Body of pancreas (tissue), 4 donors: ENCODE measurements at regions not wholly inside any gene's neighbourhood (a gene's known extent, or its start where the extent isn't known, plus 50 kb on each side); places are given as distances from the start of the nearest gene placed in this dataset.

Experiments used
- ATAC-seq: fragments of 150-250 bp; one replicate; pipeline ENCODE4 v1.9.1; 2016
- DNase-seq, 4 donors: peaks; one replicate each; pipeline ENCODE4 v3.0.0-alpha.2; 2019
- H3K27ac ChIP-seq, 4 donors: fragments of 200-600 bp; sonication (generic); 1 replicate in 3 of 4; 2 replicates in 1 of 4; pipeline versions ENCODE4 v1.5.1 to v1.6.1; 2016 to 2019; ENCODE audit warnings: mild to moderate bottlenecking in 1 of 4, mixed read lengths in 1 of 4, moderate library complexity in 1 of 4
- H3K27me3 ChIP-seq, 2 donors: fragments of 200-600 bp; sonication (generic); one replicate each; pipeline ENCODE4 v1.6.0; 2016; ENCODE audit warnings: mild to moderate bottlenecking in 1 of 2
- H3K36me3 ChIP-seq, 2 donors: fragments of 200-600 bp; sonication (generic); replicated peaks in 1 of 2; 2 replicates each; pipeline ENCODE4 v1.5.1; 2016; ENCODE audit warnings: low read depth in 2 of 2; ENCODE audit not compliant: insufficient read depth in 1 of 2
- H3K4me1 ChIP-seq: fragments of 200-600 bp; sonication (generic); one replicate; pipeline ENCODE4 v1.6.0; 2016
- H3K4me3 ChIP-seq, 2 donors: fragments of 200-600 bp; sonication (generic); 1 replicate in 1 of 2; 2 replicates in 1 of 2; pipeline ENCODE4 v1.5.1; 2016 to 2019
- H3K9me3 ChIP-seq, 3 donors: fragments of 200-600 bp; sonication (generic); 1 replicate in 2 of 3; 2 replicates in 1 of 3; pipeline ENCODE4 v1.5.1; 2016
- POLR2A ChIP-seq, 3 donors: fragments of 450-650 bp; IDR thresholded peaks; one replicate each; pipeline ENCODE4 v1.6.1; 2016; ENCODE audit warnings: antibody characterized with exemption in 3 of 3, mild to moderate bottlenecking in 2 of 3
- WGBS, 2 donors: methylation state at CpG; one replicate each; pipeline ENCODE4 v1.1.5; 2017; 5-methylcytosine and 5-hydroxymethylcytosine counted together
- intact Hi-C: fragments of 100-400 bp; cut with DNase I; formaldehyde crosslinking; loops from one replicate; pipeline ENCODE4 v1.15.1; 2023
- TF ChIP-seq, protein P1 (sequence below), 7 experiments: fragments of 450-650 bp in 4 of 7; fragments of 200-600 bp in 3 of 7; sonication (generic) in 3 of 7; IDR thresholded peaks; one replicate each; pipeline ENCODE4 v1.5.1; 2016 to 2019; ENCODE audit warnings: antibody characterized with exemption in 7 of 7

DNA sequence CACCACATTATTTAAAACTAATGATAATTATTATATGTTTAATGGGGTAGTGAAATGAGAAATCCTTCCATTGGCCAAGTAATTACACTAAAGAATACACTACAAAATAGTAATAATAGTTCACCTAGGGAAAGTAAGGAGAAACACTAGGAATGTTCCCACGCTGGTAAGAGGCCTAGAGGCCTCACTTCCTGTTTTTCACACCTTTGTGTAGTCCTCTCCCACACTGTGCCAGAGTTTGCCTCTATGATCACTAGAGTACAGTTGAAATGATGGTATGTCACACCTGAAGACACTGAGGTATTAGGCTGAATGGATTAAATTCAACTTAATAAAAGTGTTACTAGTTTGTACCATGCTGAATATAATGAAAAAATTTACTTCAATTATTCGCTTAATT lies 1348.0 kb upstream of the ATXN8OS start:
- Histone ChIP-seq H3K36me3 (no peaks in the 10 kb centered on the region), H3K27ac (no peak overlapping the region), H3K27me3 (no peaks in the 10 kb centered on the region), H3K4me1 (no peaks in the 10 kb centered on the region), H3K4me3 (no peak overlapping the region), H3K9me3 (no peaks in the 10 kb centered on the region)
- intact Hi-C loops = no loop called here
- TF ChIP-seq, protein P1, sequence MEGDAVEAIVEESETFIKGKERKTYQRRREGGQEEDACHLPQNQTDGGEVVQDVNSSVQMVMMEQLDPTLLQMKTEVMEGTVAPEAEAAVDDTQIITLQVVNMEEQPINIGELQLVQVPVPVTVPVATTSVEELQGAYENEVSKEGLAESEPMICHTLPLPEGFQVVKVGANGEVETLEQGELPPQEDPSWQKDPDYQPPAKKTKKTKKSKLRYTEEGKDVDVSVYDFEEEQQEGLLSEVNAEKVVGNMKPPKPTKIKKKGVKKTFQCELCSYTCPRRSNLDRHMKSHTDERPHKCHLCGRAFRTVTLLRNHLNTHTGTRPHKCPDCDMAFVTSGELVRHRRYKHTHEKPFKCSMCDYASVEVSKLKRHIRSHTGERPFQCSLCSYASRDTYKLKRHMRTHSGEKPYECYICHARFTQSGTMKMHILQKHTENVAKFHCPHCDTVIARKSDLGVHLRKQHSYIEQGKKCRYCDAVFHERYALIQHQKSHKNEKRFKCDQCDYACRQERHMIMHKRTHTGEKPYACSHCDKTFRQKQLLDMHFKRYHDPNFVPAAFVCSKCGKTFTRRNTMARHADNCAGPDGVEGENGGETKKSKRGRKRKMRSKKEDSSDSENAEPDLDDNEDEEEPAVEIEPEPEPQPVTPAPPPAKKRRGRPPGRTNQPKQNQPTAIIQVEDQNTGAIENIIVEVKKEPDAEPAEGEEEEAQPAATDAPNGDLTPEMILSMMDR (IDR thresholded peaks at IDR 0.05) = no peak
- TF ChIP-seq POLR2A (IDR thresholded peaks at IDR 0.05) = no peak
- DNase-seq (no peak), ATAC-seq (no peak)
- 71 to 73% methylated on average over 2 of the region's 2 CpGs for WGBS, 2 donors

DNA sequence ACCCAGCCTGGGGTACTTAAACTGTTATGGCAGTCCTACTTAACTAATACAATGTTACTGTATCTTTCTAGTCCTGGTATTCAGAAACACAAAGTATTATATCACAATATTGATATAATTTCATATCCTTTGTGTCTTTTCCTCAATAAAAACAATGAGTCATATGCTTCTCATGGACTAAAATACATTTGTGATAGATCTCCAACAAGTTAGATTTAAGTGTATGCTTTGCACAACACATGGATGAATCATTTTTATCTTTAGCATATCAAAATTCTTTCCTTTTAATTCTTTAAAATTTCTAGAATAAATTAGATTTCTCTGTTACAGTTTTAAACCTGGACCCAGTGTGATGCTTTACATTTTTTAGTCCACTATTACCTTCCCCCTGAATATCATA lies 1357.8 kb upstream of the ATXN8OS start:
- Histone ChIP-seq H3K4me1 (no peaks in the 10 kb centered on the region), H3K9me3 (no peaks in the 10 kb centered on the region), H3K4me3 (no peak overlapping the region), H3K36me3 (no peaks in the 10 kb centered on the region), H3K27me3 (no peaks in the 10 kb centered on the region), H3K27ac (no peak overlapping the region)
- intact Hi-C loops = no loop called here
- DNase-seq (no peak), ATAC-seq (no peak)
- TF ChIP-seq, protein P1 (IDR thresholded peaks at IDR 0.05) = no peak
- no peak for TF ChIP-seq POLR2A (IDR thresholded peaks at IDR 0.05)

DNA sequence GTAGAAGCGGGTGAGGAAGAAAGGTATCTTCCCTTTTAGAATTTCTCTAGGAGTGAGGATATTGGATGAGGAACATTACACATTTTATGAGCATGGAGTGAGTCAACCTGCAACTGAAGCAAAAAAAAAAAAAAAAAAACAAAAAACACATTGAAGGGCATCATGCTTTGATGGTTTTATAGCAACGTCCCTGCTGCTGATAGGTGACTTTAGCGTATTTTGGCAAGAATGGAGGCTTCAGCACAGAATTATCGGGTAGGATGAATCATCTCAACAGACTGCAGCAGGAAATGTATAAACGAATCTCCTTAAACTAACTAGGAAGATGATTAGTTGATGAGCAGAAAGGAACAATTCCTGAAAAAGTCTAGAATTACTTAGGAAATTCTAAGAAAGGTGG lies 1359.6 kb upstream of the ATXN8OS start:
- intact Hi-C loops = no loop called here
- Histone ChIP-seq H3K27ac (no peak overlapping the region), H3K4me3 (no peak overlapping the region), H3K36me3 (no peaks in the 10 kb centered on the region), H3K27me3 (no peaks in the 10 kb centered on the region), H3K4me1 (no peaks in the 10 kb centered on the region), H3K9me3 (no peaks in the 10 kb centered on the region)
- ATAC-seq = no peak
- DNase-seq = no peak
- 57 to 73% methylated on average over 5 of the region's 5 CpGs for WGBS, 2 donors
- no peak for TF ChIP-seq POLR2A (IDR thresholded peaks at IDR 0.05)
- TF ChIP-seq, protein P1 (IDR thresholded peaks at IDR 0.05) = no peak

DNA sequence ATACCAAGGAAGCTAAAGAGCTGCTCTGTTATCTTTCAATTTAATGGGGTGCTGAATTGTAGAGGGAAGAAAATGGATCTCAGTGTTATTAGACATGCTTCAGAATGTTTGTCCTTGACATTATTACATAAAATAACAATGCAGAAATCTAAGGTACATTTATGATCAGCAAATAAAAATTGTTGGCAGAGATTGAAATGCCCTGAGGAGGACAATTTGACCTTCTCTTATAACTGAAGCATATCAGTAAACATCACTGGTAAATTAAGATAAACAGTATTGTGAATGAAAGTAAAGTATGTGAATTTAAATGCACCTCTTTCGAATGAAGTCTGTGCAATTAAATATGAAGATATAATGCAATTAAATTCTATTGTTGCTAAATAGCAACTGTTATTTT lies 1362.1 kb upstream of the ATXN8OS start:
- no peaks in the 10 kb centered on the region for H3K9me3 ChIP-seq
- H3K36me3 ChIP-seq = no peaks in the 10 kb centered on the region
- intact Hi-C loops = no loop called here
- H3K27ac ChIP-seq = no peak overlapping the region
- H3K4me3 ChIP-seq = no peak overlapping the region
- WGBS, 2 donors = 48 to 50% methylated on average over 1 of the region's 1 CpG
- no peak for ATAC-seq
- no peaks in the 10 kb centered on the region for H3K4me1 ChIP-seq
- no peak for DNase-seq
- no peaks in the 10 kb centered on the region for H3K27me3 ChIP-seq
- TF ChIP-seq, protein P1 (IDR thresholded peaks at IDR 0.05) = no peak
- TF ChIP-seq POLR2A (IDR thresholded peaks at IDR 0.05) = no peak

DNA sequence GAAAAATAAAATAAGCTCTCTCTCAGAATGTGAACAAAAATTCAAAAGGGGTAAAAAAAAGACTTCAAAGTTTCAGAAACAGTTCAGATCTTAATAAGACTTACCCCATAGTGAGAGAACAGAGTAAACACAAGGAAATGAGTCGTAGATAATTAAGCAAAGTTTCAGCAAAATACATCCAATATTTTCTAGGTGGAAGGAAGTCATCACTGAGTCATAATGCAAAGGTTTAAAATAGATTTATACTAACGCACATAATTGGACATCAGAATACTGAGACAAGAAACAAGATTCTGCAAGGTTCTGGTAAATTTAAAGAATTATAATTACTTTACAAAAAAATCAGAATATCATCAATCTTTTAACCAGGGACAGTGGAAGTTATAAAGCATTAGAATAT lies 1370.7 kb upstream of the ATXN8OS start:
- Histone ChIP-seq H3K36me3 (no peaks in the 10 kb centered on the region), H3K27ac (no peak overlapping the region), H3K9me3 (no peaks in the 10 kb centered on the region), H3K4me1 (no peaks in the 10 kb centered on the region), H3K27me3 (no peaks in the 10 kb centered on the region), H3K4me3 (no peak overlapping the region)
- intact Hi-C loops = no loop called here
- 38 to 46% methylated on average over 2 of the region's 2 CpGs for WGBS, 2 donors
- ATAC-seq = no peak
- TF ChIP-seq, protein P1 (IDR thresholded peaks at IDR 0.05) = no peak
- no peak for DNase-seq
